ENCODE measurements at regions not wholly inside any gene's neighbourhood (a gene's known extent, or its start where the extent isn't known, plus 50 kb on each side); places are given as distances from the start of the nearest gene placed in this dataset.

DNA sequence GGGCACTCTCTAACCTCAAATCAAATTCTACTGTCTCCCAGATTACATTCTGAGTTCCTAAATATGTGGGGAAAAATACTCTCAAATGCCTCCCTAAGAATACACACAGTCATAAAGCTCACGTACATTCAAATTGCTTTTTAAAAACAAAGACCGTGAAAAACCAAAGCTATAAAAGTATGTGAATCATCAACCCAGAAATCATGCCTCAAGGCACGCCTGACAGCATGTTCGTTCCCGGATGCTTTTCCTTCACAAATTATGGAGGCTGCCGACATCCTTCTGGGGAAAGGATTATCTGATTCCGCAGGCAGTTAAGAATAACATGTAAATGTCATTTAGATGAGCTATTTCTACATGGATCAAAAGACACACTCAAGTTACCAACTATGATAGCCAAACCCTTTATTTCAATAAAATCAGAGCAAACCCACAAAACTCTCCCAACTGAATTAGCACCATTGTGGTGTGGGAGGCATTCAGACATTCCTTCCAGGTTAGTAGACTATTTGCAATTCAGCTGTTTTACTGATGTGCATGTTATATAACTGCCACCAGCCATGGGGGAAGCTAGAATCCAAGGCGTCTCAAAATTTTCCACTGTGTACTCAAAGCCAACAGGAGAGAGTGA lies 398.2 kb upstream of the TRIB2 start:
- Histone ChIP-seq H3K4me1 (ENCODE audit: insufficient read depth, low read length) (no peaks in the 10 kb centered on the region), H3K27ac (ENCODE audit: low read length) (no peak overlapping the region), H3K9me3 (ENCODE audit: insufficient read depth, low read length, severe bottlenecking) (no peaks in the 10 kb centered on the region), H3K4me2 (ENCODE audit: insufficient read depth, low read length) (no peak overlapping the region), H3K79me2 (ENCODE audit: insufficient read depth, low read length) (no peaks in the 10 kb centered on the region), H2AFZ (ENCODE audit: low read depth, low read length) (no peak overlapping the region), H3K36me3 (ENCODE audit: insufficient read depth, low read length) (no peaks in the 10 kb centered on the region), H3K4me3 (ENCODE audit: low read depth in 1 of 2, low read length in 2 of 2) (no peak overlapping the region), H3K27me3 (ENCODE audit: insufficient read depth, low read length, poor library complexity) (no peaks in the 10 kb centered on the region), H4K20me1 (ENCODE audit: insufficient read depth, low read length) (no peaks in the 10 kb centered on the region), H3K9ac (ENCODE audit: low read depth, low read length) (no peak overlapping the region)
- no peak for TF ChIP-seq EZH2 (IDR thresholded peaks at IDR 0.05; ENCODE audit: borderline replicate concordance, low read depth, low read length, severe bottlenecking)
- TF ChIP-seq, protein P1, sequence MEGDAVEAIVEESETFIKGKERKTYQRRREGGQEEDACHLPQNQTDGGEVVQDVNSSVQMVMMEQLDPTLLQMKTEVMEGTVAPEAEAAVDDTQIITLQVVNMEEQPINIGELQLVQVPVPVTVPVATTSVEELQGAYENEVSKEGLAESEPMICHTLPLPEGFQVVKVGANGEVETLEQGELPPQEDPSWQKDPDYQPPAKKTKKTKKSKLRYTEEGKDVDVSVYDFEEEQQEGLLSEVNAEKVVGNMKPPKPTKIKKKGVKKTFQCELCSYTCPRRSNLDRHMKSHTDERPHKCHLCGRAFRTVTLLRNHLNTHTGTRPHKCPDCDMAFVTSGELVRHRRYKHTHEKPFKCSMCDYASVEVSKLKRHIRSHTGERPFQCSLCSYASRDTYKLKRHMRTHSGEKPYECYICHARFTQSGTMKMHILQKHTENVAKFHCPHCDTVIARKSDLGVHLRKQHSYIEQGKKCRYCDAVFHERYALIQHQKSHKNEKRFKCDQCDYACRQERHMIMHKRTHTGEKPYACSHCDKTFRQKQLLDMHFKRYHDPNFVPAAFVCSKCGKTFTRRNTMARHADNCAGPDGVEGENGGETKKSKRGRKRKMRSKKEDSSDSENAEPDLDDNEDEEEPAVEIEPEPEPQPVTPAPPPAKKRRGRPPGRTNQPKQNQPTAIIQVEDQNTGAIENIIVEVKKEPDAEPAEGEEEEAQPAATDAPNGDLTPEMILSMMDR (IDR thresholded peaks at IDR 0.05; ENCODE audit: borderline replicate concordance, extremely low read depth, low read length, poor library complexity, severe bottlenecking), result no peak
- DNase-seq, result no peak
- no peak for ATAC-seq (ENCODE audit: insufficient read depth, low read depth)

GRCh38 chr2:12320027-12320734 lies 396.6 kb upstream of the TRIB2 start:
- Histone ChIP-seq H3K27ac (ENCODE audit: low read length) (no peak overlapping the region), H3K4me2 (ENCODE audit: insufficient read depth, low read length) (no peak overlapping the region)
- TF ChIP-seq, protein P1 (IDR thresholded peaks at IDR 0.05; ENCODE audit: borderline replicate concordance, extremely low read depth, low read length, poor library complexity, severe bottlenecking), result no peak
- TF ChIP-seq EZH2 (IDR thresholded peaks at IDR 0.05; ENCODE audit: borderline replicate concordance, low read depth, low read length, severe bottlenecking), result no peak

DNA sequence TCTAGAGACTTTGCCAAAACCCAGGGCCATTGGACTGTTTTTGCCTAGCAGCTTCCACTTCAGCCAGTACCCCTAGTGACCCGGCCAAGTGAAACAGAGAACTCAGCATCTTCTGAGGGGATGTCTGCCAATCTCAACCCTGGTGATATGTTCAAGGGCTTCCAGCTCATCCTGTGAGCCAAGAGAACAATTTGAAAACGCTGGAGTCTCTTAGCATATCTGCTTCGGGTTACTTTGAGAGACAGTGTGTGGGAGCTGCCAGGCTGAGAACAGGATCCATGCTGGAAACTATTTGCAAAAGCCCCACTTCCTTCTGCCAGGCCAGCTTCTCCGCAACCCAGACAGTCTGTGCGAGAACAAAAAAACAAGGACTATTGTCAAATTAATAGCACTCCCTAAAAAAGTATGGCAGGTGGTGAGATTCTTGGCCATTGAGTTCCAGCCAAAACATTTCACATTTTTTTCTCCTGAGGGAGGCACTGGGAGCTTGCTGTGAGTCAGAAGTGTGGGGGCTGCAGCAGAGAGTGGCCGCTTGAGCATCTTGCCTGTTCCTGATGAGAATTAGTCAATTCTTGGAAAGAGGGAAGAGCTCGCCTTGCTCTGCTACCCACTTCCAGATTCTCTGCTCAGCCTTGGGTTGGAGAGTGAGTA lies 395.6 kb upstream of the TRIB2 start:
- Histone ChIP-seq H4K20me1 (ENCODE audit: insufficient read depth, low read length) (no peaks in the 10 kb centered on the region), H2AFZ (ENCODE audit: low read depth, low read length) (no peak overlapping the region), H3K9me3 (ENCODE audit: insufficient read depth, low read length, severe bottlenecking) (no peaks in the 10 kb centered on the region), H3K27ac (ENCODE audit: low read length) (no peak overlapping the region), H3K9ac (ENCODE audit: low read depth, low read length) (no peak overlapping the region), H3K4me2 (ENCODE audit: insufficient read depth, low read length) (no peak overlapping the region), H3K27me3 (ENCODE audit: insufficient read depth, low read length, poor library complexity) (no peaks in the 10 kb centered on the region), H3K4me1 (ENCODE audit: insufficient read depth, low read length) (peaks cover 6% of the 10 kb centered on the region; the same call in 1 of the 2 replicates), H3K36me3 (ENCODE audit: insufficient read depth, low read length) (no peaks in the 10 kb centered on the region), H3K79me2 (ENCODE audit: insufficient read depth, low read length) (no peaks in the 10 kb centered on the region), H3K4me3 (ENCODE audit: low read depth in 1 of 2, low read length in 2 of 2) (no peak overlapping the region)
- no peak for ATAC-seq (ENCODE audit: insufficient read depth, low read depth)
- TF ChIP-seq, protein P1 (IDR thresholded peaks at IDR 0.05; ENCODE audit: borderline replicate concordance, extremely low read depth, low read length, poor library complexity, severe bottlenecking), result no peak
- TF ChIP-seq EZH2 (IDR thresholded peaks at IDR 0.05; ENCODE audit: borderline replicate concordance, low read depth, low read length, severe bottlenecking), result no peak
- DNase-seq, result no peak

More at GRCh38 chr2:12320027-12320734, 396.6 kb upstream of the TRIB2 start:
- Histone ChIP-seq H3K9me3 (ENCODE audit: insufficient read depth, low read length, severe bottlenecking) (no peaks in the 10 kb centered on the region), H3K27me3 (ENCODE audit: insufficient read depth, low read length, poor library complexity) (no peaks in the 10 kb centered on the region), H3K79me2 (ENCODE audit: insufficient read depth, low read length) (no peaks in the 10 kb centered on the region), H2AFZ (ENCODE audit: low read depth, low read length) (no peak overlapping the region), H3K4me3 (ENCODE audit: low read depth in 1 of 2, low read length in 2 of 2) (no peak overlapping the region), H3K36me3 (ENCODE audit: insufficient read depth, low read length) (no peaks in the 10 kb centered on the region), H3K4me1 (ENCODE audit: insufficient read depth, low read length) (no peaks in the 10 kb centered on the region), H4K20me1 (ENCODE audit: insufficient read depth, low read length) (no peaks in the 10 kb centered on the region), H3K9ac (ENCODE audit: low read depth, low read length) (no peak overlapping the region)
- ATAC-seq (ENCODE audit: insufficient read depth, low read depth), result no peak
- DNase-seq, result no peak
